ENCODE measurements at regions not wholly inside any gene's neighbourhood (a gene's known extent, or its start where the extent isn't known, plus 50 kb on each side); places are given as distances from the start of the nearest gene placed in this dataset.

DNA sequence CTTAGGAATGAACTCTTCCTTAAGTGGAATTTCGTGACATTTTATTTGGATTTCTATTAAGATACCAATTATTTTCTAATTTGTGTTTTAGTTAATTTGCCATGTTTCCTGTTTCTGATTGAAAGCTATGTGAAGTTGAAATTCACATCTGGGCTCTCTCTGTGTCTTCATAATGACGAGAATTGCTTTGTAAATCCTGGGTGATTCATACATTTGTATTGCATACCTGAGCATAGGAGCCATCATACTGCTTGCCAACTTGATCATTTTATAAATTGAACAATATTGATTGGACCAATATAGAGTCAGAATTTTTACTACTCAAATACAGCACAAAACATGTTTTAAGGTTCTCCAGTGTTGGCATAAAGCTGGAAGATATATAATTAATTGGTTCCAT is 817.9 kb downstream of the BRINP3 start:
- TF ChIP-seq FOXP2 (optimal IDR thresholded peaks at IDR 0.05; ENCODE audit: control extremely low read depth, extremely low read length, insufficient read depth) (no peak), EZH2 (IDR thresholded peaks at IDR 0.05) (no peak)

All from SK-N-MC (cell line).